ENCODE measurements at regions not wholly inside any gene's neighbourhood (a gene's known extent, or its start where the extent isn't known, plus 50 kb on each side); places are given as distances from the start of the nearest gene placed in this dataset.

GRCh38 chr9:87294126-87294525 is 203.5 kb upstream of the DAPK1 start:
- no peak for TF ChIP-seq CTCF (IDR thresholded peaks at IDR 0.05)
- TF ChIP-seq POLR2A (IDR thresholded peaks at IDR 0.05): no peak
